ENCODE measurements at regions not wholly inside any gene's neighbourhood (a gene's known extent, or its start where the extent isn't known, plus 50 kb on each side); places are given as distances from the start of the nearest gene placed in this dataset.
A peak's percentile ranks its signal among the peaks of the same experiment; 100 is the strongest.

DNA sequence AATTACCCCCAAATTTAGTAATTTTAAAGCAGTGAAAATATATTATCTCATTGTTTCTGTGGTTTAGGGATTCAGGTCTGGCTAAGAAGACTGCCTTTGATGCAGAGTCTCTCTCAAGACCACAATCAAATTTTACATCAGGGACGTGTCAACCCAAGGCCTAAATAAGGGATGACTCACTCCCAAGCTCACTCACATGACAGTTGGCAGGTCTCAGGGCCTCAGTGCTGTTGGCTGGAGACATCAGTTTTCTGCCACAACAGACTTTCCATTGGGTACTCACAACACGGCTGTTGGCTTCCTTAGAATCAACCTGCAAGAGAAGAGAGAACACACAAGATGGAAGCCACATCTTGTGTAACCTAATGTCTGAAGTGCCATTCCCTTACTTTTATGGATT lies 377.3 kb downstream of the FAM181B start:
- H3K4me3 ChIP-seq (ENCODE audit: low read depth, low read length): no peak overlapping the region
- DNase-seq (ENCODE audit: low read depth): no peak
- TF ChIP-seq, protein P1, sequence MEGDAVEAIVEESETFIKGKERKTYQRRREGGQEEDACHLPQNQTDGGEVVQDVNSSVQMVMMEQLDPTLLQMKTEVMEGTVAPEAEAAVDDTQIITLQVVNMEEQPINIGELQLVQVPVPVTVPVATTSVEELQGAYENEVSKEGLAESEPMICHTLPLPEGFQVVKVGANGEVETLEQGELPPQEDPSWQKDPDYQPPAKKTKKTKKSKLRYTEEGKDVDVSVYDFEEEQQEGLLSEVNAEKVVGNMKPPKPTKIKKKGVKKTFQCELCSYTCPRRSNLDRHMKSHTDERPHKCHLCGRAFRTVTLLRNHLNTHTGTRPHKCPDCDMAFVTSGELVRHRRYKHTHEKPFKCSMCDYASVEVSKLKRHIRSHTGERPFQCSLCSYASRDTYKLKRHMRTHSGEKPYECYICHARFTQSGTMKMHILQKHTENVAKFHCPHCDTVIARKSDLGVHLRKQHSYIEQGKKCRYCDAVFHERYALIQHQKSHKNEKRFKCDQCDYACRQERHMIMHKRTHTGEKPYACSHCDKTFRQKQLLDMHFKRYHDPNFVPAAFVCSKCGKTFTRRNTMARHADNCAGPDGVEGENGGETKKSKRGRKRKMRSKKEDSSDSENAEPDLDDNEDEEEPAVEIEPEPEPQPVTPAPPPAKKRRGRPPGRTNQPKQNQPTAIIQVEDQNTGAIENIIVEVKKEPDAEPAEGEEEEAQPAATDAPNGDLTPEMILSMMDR (IDR thresholded peaks at IDR 0.05; ENCODE audit: insufficient read depth, low read length, poor library complexity, severe bottlenecking): no peak
- H3K36me3 ChIP-seq (ENCODE audit: control insufficient read depth, insufficient read depth, low read length): no peaks in the 10 kb centered on the region
- H3K27me3 ChIP-seq (ENCODE audit: control insufficient read depth, insufficient read depth, low read length): no peaks in the 10 kb centered on the region

DNA sequence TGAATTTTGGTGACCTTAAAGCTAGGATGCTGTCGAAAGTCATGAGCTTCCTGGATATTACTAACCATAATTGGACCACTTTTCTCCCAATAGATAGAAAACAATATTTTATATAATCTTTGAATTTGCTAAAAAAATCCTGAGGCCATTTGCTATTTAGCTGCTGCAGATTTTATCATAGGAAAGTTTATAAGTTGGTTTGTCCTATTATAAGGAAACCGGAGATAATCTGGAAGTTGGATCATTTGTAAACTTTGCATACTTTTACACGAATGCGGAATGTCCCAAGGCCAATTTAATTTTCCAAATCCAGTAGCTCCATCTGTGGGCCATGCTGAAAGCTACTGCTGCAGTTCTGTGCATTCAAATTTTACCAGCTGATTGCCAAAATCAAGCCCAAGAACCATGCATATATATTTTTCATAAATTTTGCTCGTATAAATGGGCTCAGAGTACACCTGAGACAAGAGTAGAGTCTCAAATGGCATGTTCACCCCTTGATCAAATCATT lies 378.3 kb downstream of the FAM181B start:
- no peaks in the 10 kb centered on the region for H3K36me3 ChIP-seq (ENCODE audit: control insufficient read depth, insufficient read depth, low read length)
- TF ChIP-seq, protein P1 (IDR thresholded peaks at IDR 0.05; ENCODE audit: insufficient read depth, low read length, poor library complexity, severe bottlenecking): no peak
- DNase-seq (ENCODE audit: low read depth): no peak
- no peaks in the 10 kb centered on the region for H3K27me3 ChIP-seq (ENCODE audit: control insufficient read depth, insufficient read depth, low read length)
- no peak overlapping the region for H3K4me3 ChIP-seq (ENCODE audit: low read depth, low read length)

DNA sequence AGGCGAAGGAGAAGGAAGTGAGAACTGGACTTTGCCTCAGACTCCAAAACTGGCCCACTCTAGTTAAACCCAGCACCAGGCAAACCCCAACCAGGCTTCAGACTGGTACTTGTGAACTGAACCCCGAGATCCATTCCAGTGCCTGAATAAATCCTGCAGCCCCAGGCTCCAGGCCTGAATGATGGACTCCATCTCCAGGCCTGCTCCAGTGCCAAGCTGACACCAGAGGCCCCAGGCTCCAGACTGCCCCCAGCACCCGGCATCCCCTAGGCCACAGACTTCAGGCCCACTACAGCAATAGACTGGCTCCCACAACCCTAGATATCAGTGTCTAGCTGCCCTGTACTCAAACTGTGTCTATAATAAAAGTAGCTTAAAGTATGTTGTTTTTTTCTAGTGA lies 406.8 kb downstream of the FAM181B start:
- Histone ChIP-seq H3K27me3 (ENCODE audit: control insufficient read depth, insufficient read depth, low read length) (no peaks in the 10 kb centered on the region), H3K36me3 (ENCODE audit: control insufficient read depth, insufficient read depth, low read length) (no peaks in the 10 kb centered on the region), H3K4me3 (ENCODE audit: low read depth, low read length) (no peak overlapping the region)
- no peak for DNase-seq (ENCODE audit: low read depth)
- TF ChIP-seq, protein P1 (IDR thresholded peaks at IDR 0.05; ENCODE audit: insufficient read depth, low read length, poor library complexity, severe bottlenecking): no peak

DNA sequence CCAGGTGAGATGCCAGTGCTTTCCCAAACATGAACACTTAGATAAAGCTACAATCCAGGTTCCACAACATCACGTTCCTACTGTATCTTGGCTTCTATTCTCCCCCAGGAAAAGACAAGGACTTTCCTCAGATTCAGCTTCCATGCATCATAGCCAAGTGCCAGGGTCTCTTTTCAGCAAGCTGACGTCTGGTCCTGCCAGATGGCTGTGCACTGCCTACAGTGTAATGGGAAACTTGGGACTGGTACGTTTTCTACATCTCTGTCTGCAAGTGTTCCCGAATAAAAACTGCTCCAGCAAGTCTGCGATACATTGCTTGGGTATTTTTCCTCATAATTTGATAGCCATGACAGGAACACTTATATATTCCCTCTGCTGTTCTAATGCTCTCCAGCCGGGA lies 412.5 kb downstream of the FAM181B start:
- Histone ChIP-seq H3K36me3 (ENCODE audit: control insufficient read depth, insufficient read depth, low read length) (no peaks in the 10 kb centered on the region), H3K27me3 (ENCODE audit: control insufficient read depth, insufficient read depth, low read length) (no peaks in the 10 kb centered on the region), H3K4me3 (ENCODE audit: low read depth, low read length) (no peak overlapping the region)
- TF ChIP-seq, protein P1 (IDR thresholded peaks at IDR 0.05; ENCODE audit: insufficient read depth, low read length, poor library complexity, severe bottlenecking): no peak
- DNase-seq (ENCODE audit: low read depth): no peak

DNA sequence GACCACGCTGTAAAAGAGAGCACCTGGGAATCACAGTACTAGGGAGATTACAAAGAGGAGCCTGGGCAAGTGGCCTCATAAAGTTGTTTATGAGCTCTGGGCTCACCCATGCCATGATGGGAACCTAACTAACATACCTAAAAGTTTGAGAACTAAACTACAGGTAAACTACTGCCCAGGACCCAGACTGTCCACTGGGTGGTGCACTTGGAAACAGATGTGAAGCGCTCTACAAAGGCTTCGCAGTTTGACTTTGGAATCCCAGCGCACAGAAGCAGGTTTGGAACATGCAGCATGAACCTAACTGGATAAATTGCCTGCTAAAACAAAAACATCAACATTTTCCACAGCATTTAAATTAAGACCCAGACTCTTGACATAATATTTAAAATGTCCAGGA lies 418.6 kb downstream of the FAM181B start:
- no peak overlapping the region for H3K4me3 ChIP-seq (ENCODE audit: low read depth, low read length)
- TF ChIP-seq, protein P1 (IDR thresholded peaks at IDR 0.05; ENCODE audit: insufficient read depth, low read length, poor library complexity, severe bottlenecking): peak; percentile 62
- no peaks in the 10 kb centered on the region for H3K27me3 ChIP-seq (ENCODE audit: control insufficient read depth, insufficient read depth, low read length)
- DNase-seq (ENCODE audit: low read depth): no peak
- H3K36me3 ChIP-seq (ENCODE audit: control insufficient read depth, insufficient read depth, low read length): no peaks in the 10 kb centered on the region

DNA sequence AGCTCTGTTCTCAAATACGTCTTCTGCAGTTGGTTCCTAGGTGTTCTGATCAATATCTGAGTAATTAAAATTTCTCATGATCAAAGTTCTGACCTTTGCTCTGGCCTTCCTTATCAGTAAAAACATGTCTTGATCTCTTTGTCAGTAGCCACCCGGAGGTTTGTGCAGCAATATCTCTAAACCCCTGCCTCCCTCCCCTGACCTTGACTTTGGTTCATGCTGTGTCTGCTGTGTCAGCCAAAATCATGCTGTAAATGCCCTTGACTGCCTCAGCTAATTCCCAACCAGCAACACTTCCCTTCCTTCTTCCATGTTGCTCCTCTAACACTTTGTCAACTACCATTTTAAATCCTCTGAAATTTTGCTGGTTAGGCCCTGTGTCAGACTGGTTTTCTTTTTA lies 424.7 kb downstream of the FAM181B start:
- no peak overlapping the region for H3K4me3 ChIP-seq (ENCODE audit: low read depth, low read length)
- H3K36me3 ChIP-seq (ENCODE audit: control insufficient read depth, insufficient read depth, low read length): no peaks in the 10 kb centered on the region
- TF ChIP-seq, protein P1 (IDR thresholded peaks at IDR 0.05; ENCODE audit: insufficient read depth, low read length, poor library complexity, severe bottlenecking): no peak
- no peaks in the 10 kb centered on the region for H3K27me3 ChIP-seq (ENCODE audit: control insufficient read depth, insufficient read depth, low read length)
- DNase-seq (ENCODE audit: low read depth): no peak
